Hepatocyte (in vitro differentiated cells): ENCODE measurements at regions not wholly inside any gene's neighbourhood (a gene's known extent, or its start where the extent isn't known, plus 50 kb on each side); places are given as distances from the start of the nearest gene placed in this dataset.

ENCODE experiments used
- CTCF ChIP-seq: fragments of 200-600 bp; sonication (generic); IDR thresholded peaks from 2 replicates; pipeline ENCODE4 v1.5.1; 2016; ENCODE audit warnings: antibody characterized with exemption, mild to moderate bottlenecking; ENCODE audit not compliant: poor library complexity
- EZH2phosphoT487 ChIP-seq: fragments of 200-600 bp; sonication (generic); IDR thresholded peaks from one replicate; pipeline ENCODE4 v1.6.1; 2018; ENCODE audit warnings: antibody characterized with exemption, mild to moderate bottlenecking, low read depth, moderate library complexity; ENCODE audit not compliant: unreplicated experiment, severe bottlenecking

GRCh38 chr3:127105587-127105986, 87.3 kb upstream of the PRR23E start:
- no peak for TF ChIP-seq CTCF
- no peak for TF ChIP-seq EZH2phosphoT487
